ENCODE measurements at regions not wholly inside any gene's neighbourhood (a gene's known extent, or its start where the extent isn't known, plus 50 kb on each side); places are given as distances from the start of the nearest gene placed in this dataset.

- TF ChIP-seq RAD21 (IDR thresholded peaks at IDR 0.05; ENCODE audit: low read depth) (no peak), EP300 (IDR thresholded peaks at IDR 0.05; ENCODE audit: borderline replicate concordance) (no peak), EGR1 (IDR thresholded peaks at IDR 0.05) (no peak), MAX (IDR thresholded peaks at IDR 0.05) (no peak), REST (IDR thresholded peaks at IDR 0.05; ENCODE audit: low read depth) (no peak), TCF12 (IDR thresholded peaks at IDR 0.05; ENCODE audit: low read depth) (no peak), TEAD4 (IDR thresholded peaks at IDR 0.05) (no peak), USF1 (IDR thresholded peaks at IDR 0.05) (no peak), CEBPB (IDR thresholded peaks at IDR 0.05) (no peak), YY1 (IDR thresholded peaks at IDR 0.05; ENCODE audit: low read depth) (no peak), TAF1 (IDR thresholded peaks at IDR 0.05; ENCODE audit: low read depth) (no peak), ZBTB7A (IDR thresholded peaks at IDR 0.05; ENCODE audit: low read depth) (no peak)
Measured at GRCh38 chr7:27394871-27395270, 152.3 kb downstream of the EVX1 start.
